ENCODE measurements at regions not wholly inside any gene's neighbourhood (a gene's known extent, or its start where the extent isn't known, plus 50 kb on each side); places are given as distances from the start of the nearest gene placed in this dataset.

GRCh38 chr22:27270818-27271510 is 530.6 kb downstream of the MN1 start (continued):
- TF ChIP-seq CHD7 (IDR thresholded peaks at IDR 0.05; ENCODE audit: insufficient replicate concordance, low read length) (no peak), RNF2 (IDR thresholded peaks at IDR 0.05; ENCODE audit: borderline replicate concordance, low read depth, low read length, missing control alignments, poor library complexity, severe bottlenecking) (no peak), RBBP5 (IDR thresholded peaks at IDR 0.05; ENCODE audit: borderline replicate concordance, low read depth, low read length) (no peak), TEAD4 (IDR thresholded peaks at IDR 0.05; ENCODE audit: low read depth, low read length) (no peak), CTBP2 (IDR thresholded peaks at IDR 0.05; ENCODE audit: borderline replicate concordance, insufficient read depth, insufficient read length, low read length) (no peak), GTF2F1 (IDR thresholded peaks at IDR 0.05; ENCODE audit: borderline replicate concordance, low read depth, low read length) (no peak), SAP30 (IDR thresholded peaks at IDR 0.05; ENCODE audit: insufficient read depth, insufficient replicate concordance, low read length) (no peak), CBX5 (IDR thresholded peaks at IDR 0.05; ENCODE audit: low read depth, low read length) (no peak), EZH2 (IDR thresholded peaks at IDR 0.05; ENCODE audit: low read depth, low read length, severe bottlenecking) (no peak), SRF (IDR thresholded peaks at IDR 0.05; ENCODE audit: low read depth, low read length) (no peak)

All from H1 (cell line).